ENCODE measurements at regions not wholly inside any gene's neighbourhood (a gene's known extent, or its start where the extent isn't known, plus 50 kb on each side); places are given as distances from the start of the nearest gene placed in this dataset.

DNA sequence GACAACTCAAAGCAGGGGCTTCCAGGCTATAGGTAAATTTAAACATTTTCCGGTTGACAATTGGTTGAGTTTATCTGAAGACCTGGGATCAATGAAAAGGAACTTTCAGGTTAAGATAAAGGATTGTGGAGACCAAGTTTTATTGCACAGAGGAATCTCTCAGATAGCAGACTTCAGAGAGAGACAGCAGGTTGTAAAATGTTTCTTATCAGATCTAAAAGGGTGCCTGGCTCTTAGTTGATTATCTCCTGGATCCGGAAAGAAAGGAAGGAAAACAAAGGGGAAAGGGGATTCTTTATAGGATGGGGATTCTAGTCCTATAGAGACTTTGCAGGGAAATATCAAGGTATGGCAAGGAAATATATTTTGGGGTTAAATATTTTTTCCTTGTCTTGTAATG lies 951.3 kb upstream of the SEMA6D start:
- Histone ChIP-seq H4K91ac (replicated peaks; ENCODE audit: insufficient read length, low read length) (no peak overlapping the region), H3K4ac (replicated peaks; ENCODE audit: insufficient read length, low read depth, low read length) (no peak overlapping the region), H3K14ac (ENCODE audit: insufficient read length) (no peak overlapping the region), H3K9ac (replicated peaks in 1 of 4; ENCODE audit: extremely low read depth in 1 of 4, low read depth in 3 of 4, low read length in 3 of 4) (no peak overlapping the region), H3K27ac (ENCODE audit: low read depth, low read length) (no peak overlapping the region), H2BK5ac (ENCODE audit: low read depth, low read length) (no peak overlapping the region), H3K56ac (replicated peaks; ENCODE audit: insufficient read length, low read depth, low read length) (no peak overlapping the region), H4K8ac (ENCODE audit: extremely low read depth, insufficient read depth, low read length) (no peak overlapping the region), H2AK5ac (ENCODE audit: low read depth, low read length) (no peak overlapping the region), H3K4me3 (ENCODE audit: extremely low read depth in 1 of 4, insufficient read depth in 2 of 4, low read depth in 3 of 4, low read length in 4 of 4) (no peak overlapping the region), H2AFZ (ENCODE audit: low read length) (no peak overlapping the region), H3K79me1 (ENCODE audit: low read depth, low read length) (no peaks in the 10 kb centered on the region), H3K4me1 (replicated peaks in 1 of 4; ENCODE audit: control insufficient read depth in 3 of 4, insufficient read depth in 4 of 4, low read length in 3 of 4) (no peaks in the 10 kb centered on the region), H4K20me1 (replicated peaks in 1 of 2; ENCODE audit: control insufficient read depth in 1 of 2, insufficient read depth in 2 of 2, low read length in 2 of 2) (no peaks in the 10 kb centered on the region), H2BK20ac (ENCODE audit: low read length) (no peak overlapping the region), H3K79me2 (ENCODE audit: control insufficient read depth in 1 of 2, insufficient read depth in 2 of 2, low read length in 2 of 2) (no peaks in the 10 kb centered on the region), H3K9me3 (ENCODE audit: insufficient read depth in 2 of 2, low read depth in 1 of 2, low read length in 1 of 2) (peaks cover 12 to 16% of the 10 kb centered on the region in 2 experiments), H3K18ac (ENCODE audit: extremely low read depth, low read length) (no peak overlapping the region), H2BK12ac (ENCODE audit: low read depth, low read length) (no peak overlapping the region), H2BK120ac (replicated peaks; ENCODE audit: low read depth, low read length) (no peak overlapping the region), H3K27me3 (replicated peaks in 1 of 4; ENCODE audit: control insufficient read depth in 3 of 4, extremely low read depth in 1 of 4, insufficient read depth in 3 of 4, low read length in 3 of 4) (no peaks in the 10 kb centered on the region), H2BK15ac (ENCODE audit: low read length) (no peak overlapping the region), H3K4me2 (ENCODE audit: insufficient read depth in 1 of 2, low read depth in 2 of 2, low read length in 2 of 2) (no peak overlapping the region), H3K23me2 (ENCODE audit: low read depth, low read length) (no peaks in the 10 kb centered on the region), H3K36me3 (ENCODE audit: control insufficient read depth in 2 of 4, insufficient read depth in 4 of 4, low read length in 3 of 4) (peaks cover 0 to 3% (median 0%) of the 10 kb centered on the region in 4 experiments; a peak in 1 of 8 replicates), H4K5ac (ENCODE audit: insufficient read length, low read depth, low read length) (no peak overlapping the region), H3K23ac (ENCODE audit: insufficient read length) (no peak overlapping the region)
- no peak for FAIRE-seq
- TF ChIP-seq GTF2F1 (IDR thresholded peaks at IDR 0.05; ENCODE audit: borderline replicate concordance, low read depth, low read length): no peak
- ChIA-PET POLR2A (ENCODE audit: partially characterized antibody) (no interaction called here), CTCF (ENCODE audit: partially characterized antibody) (no interaction called here)
- DNase-seq (ENCODE audit: low read depth in 1 of 2, low spot score in 2 of 2): no peak
- WGBS, 2 experiments (ENCODE audit: extremely low coverage in 1 of 2, insufficient coverage in 1 of 2, insufficient read length in 1 of 2, insufficient replicate concordance in 2 of 2, low coverage in 1 of 2, low lambda C conversion rate in 2 of 2, missing lambda C conversion rate in 1 of 2): 96% methylated on average over 2 of the region's 2 CpGs; no CpG with 5 or more reads in 1 of the 2 experiments

Measured in H1 (cell line).